Body of pancreas (tissue), 4 donors: ENCODE measurements at regions not wholly inside any gene's neighbourhood (a gene's known extent, or its start where the extent isn't known, plus 50 kb on each side); places are given as distances from the start of the nearest gene placed in this dataset.

ENCODE experiments used
- ATAC-seq: fragments of 150-250 bp; one replicate; pipeline ENCODE4 v1.9.1; 2016
- DNase-seq, 4 donors: peaks; one replicate each; pipeline ENCODE4 v3.0.0-alpha.2; 2019
- H3K27ac ChIP-seq, 4 donors: fragments of 200-600 bp; sonication (generic); 1 replicate in 3 of 4; 2 replicates in 1 of 4; pipeline versions ENCODE4 v1.5.1 to v1.6.1; 2016 to 2019; ENCODE audit warnings: mild to moderate bottlenecking in 1 of 4, mixed read lengths in 1 of 4, moderate library complexity in 1 of 4
- H3K27me3 ChIP-seq, 2 donors: fragments of 200-600 bp; sonication (generic); one replicate each; pipeline ENCODE4 v1.6.0; 2016; ENCODE audit warnings: mild to moderate bottlenecking in 1 of 2
- H3K36me3 ChIP-seq, 2 donors: fragments of 200-600 bp; sonication (generic); replicated peaks in 1 of 2; 2 replicates each; pipeline ENCODE4 v1.5.1; 2016; ENCODE audit warnings: low read depth in 2 of 2; ENCODE audit not compliant: insufficient read depth in 1 of 2
- H3K4me1 ChIP-seq: fragments of 200-600 bp; sonication (generic); one replicate; pipeline ENCODE4 v1.6.0; 2016
- H3K4me3 ChIP-seq, 2 donors: fragments of 200-600 bp; sonication (generic); 1 replicate in 1 of 2; 2 replicates in 1 of 2; pipeline ENCODE4 v1.5.1; 2016 to 2019
- H3K9me3 ChIP-seq, 3 donors: fragments of 200-600 bp; sonication (generic); 1 replicate in 2 of 3; 2 replicates in 1 of 3; pipeline ENCODE4 v1.5.1; 2016
- POLR2A ChIP-seq, 3 donors: fragments of 450-650 bp; IDR thresholded peaks; one replicate each; pipeline ENCODE4 v1.6.1; 2016; ENCODE audit warnings: antibody characterized with exemption in 3 of 3, mild to moderate bottlenecking in 2 of 3
- WGBS, 2 donors: methylation state at CpG; one replicate each; pipeline ENCODE4 v1.1.5; 2017; 5-methylcytosine and 5-hydroxymethylcytosine counted together
- intact Hi-C: fragments of 100-400 bp; cut with DNase I; formaldehyde crosslinking; loops from one replicate; pipeline ENCODE4 v1.15.1; 2023
- TF ChIP-seq, protein P1 (sequence below), 7 experiments: fragments of 450-650 bp in 4 of 7; fragments of 200-600 bp in 3 of 7; sonication (generic) in 3 of 7; IDR thresholded peaks; one replicate each; pipeline ENCODE4 v1.5.1; 2016 to 2019; ENCODE audit warnings: antibody characterized with exemption in 7 of 7

DNA sequence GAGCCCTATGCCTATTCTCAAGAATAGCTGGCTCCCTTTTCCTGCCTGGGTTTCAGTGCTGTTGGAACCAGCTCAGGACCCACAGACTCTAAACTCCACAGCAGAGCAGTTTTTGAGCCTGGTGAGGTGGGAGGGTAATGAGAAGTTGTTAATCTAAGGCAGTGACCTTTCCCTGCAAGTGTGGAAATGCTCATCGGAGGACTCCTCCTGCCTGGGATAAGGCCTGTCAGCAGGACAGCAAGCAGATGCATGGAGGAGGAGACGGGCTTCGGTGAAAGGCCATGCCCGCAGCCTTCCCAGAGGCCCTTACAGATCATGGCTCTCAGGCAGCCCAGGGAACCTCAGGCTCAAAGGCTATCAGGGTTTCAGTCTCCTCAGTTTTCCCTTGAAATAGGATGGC, 70.0 kb upstream of the SHISA3 start:
- no peak overlapping the region for H3K4me3 ChIP-seq
- no peaks in the 10 kb centered on the region for H3K4me1 ChIP-seq
- no peak for DNase-seq
- H3K27ac ChIP-seq, result no peak overlapping the region
- ATAC-seq, result no peak
- H3K36me3 ChIP-seq, result no peaks in the 10 kb centered on the region
- no peaks in the 10 kb centered on the region for H3K9me3 ChIP-seq
- intact Hi-C loops, result no loop called here
- no peak for TF ChIP-seq POLR2A (IDR thresholded peaks at IDR 0.05)
- TF ChIP-seq, protein P1, sequence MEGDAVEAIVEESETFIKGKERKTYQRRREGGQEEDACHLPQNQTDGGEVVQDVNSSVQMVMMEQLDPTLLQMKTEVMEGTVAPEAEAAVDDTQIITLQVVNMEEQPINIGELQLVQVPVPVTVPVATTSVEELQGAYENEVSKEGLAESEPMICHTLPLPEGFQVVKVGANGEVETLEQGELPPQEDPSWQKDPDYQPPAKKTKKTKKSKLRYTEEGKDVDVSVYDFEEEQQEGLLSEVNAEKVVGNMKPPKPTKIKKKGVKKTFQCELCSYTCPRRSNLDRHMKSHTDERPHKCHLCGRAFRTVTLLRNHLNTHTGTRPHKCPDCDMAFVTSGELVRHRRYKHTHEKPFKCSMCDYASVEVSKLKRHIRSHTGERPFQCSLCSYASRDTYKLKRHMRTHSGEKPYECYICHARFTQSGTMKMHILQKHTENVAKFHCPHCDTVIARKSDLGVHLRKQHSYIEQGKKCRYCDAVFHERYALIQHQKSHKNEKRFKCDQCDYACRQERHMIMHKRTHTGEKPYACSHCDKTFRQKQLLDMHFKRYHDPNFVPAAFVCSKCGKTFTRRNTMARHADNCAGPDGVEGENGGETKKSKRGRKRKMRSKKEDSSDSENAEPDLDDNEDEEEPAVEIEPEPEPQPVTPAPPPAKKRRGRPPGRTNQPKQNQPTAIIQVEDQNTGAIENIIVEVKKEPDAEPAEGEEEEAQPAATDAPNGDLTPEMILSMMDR (IDR thresholded peaks at IDR 0.05), result no peak
- no peaks in the 10 kb centered on the region for H3K27me3 ChIP-seq
- WGBS, 2 donors, result 56 to 72% methylated on average over 3 to 4 of the region's 4 CpGs

DNA sequence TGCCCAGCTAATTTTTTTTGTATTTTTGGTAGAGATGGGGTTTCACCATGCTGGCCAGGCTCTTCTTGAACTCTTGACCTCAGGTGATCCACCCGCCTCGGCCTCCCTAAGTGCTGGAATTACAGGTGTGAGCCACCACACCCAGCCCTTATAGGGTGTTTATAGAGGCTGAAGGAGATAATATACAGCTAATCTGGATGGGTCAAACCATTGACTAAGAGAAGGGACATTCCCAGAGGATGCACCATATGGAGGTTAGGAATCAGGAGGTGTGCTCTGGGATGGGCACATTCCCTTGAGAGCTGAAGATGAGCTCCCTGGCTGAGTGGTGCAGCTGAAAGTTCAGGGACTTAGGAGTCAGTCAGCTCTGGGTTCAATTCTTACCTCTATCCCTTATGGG, 68.3 kb upstream of the SHISA3 start:
- TF ChIP-seq POLR2A (IDR thresholded peaks at IDR 0.05), result no peak
- Histone ChIP-seq H3K27ac (no peak overlapping the region), H3K9me3 (no peaks in the 10 kb centered on the region), H3K4me3 (no peak overlapping the region), H3K36me3 (no peaks in the 10 kb centered on the region), H3K4me1 (no peaks in the 10 kb centered on the region), H3K27me3 (no peaks in the 10 kb centered on the region)
- intact Hi-C loops, result no loop called here
- ATAC-seq (no peak), DNase-seq (no peak)
- WGBS, 2 donors, result 76 to 83% methylated on average over 2 of the region's 2 CpGs

DNA sequence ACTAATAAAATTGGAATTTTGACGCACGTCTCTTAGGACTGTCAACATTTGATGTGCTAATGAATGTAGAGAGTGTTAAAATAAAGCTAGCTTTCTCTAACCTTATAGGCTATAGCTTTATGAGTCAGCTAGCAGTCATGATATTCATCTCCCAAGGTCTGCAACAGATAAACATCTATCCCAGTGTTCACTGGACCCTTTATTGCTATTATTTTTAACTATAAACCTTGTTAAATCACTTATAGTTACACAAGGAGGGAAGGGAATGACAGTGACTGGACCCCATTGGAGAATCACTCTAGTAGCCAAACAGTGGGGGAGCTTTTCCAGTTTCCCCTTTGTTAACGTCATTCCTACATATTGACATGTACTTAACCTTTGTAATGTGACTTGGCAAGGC, 67.9 kb upstream of the SHISA3 start:
- no peak overlapping the region for H3K27ac ChIP-seq
- TF ChIP-seq, protein P1 (IDR thresholded peaks at IDR 0.05), result no peak
- no peaks in the 10 kb centered on the region for H3K36me3 ChIP-seq
- H3K4me1 ChIP-seq, result no peaks in the 10 kb centered on the region
- DNase-seq (no peak), ATAC-seq (no peak)
- intact Hi-C loops, result no loop called here
- no peak overlapping the region for H3K4me3 ChIP-seq
- 27 to 36% methylated on average over 3 of the region's 3 CpGs for WGBS, 2 donors
- no peaks in the 10 kb centered on the region for H3K9me3 ChIP-seq
- no peaks in the 10 kb centered on the region for H3K27me3 ChIP-seq

DNA sequence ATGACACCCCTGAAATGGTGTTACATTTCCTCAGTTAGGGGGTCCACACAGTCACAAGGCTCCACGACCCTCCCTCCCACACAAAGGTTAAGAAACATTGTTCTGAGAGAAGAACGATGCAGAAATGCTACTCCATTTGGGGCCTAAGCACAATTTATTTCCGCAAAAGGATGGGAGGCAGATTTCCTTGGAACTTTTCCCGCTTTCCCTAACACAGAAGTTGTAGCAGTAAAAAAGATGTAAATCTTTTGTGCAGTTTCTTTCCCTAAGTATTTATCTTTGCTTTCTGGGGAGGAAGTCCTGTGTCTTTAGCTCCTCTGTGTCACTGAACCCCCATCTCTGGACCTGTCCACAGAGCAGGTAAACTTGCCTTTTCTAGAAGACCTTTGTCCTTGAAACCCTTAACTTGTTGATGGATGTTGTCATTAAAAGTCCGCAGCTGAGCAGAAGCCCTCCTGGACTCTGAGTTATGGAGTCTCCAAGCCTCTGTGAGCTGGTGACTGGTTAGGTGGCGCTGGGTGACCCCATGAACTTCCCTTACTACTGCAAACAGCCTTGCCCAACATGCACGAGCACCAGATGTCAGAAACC, 67.2 kb upstream of the SHISA3 start:
- Histone ChIP-seq H3K9me3 (no peaks in the 10 kb centered on the region), H3K36me3 (no peaks in the 10 kb centered on the region), H3K4me3 (no peak overlapping the region), H3K4me1 (no peaks in the 10 kb centered on the region), H3K27ac (no peak overlapping the region), H3K27me3 (no peaks in the 10 kb centered on the region)
- ATAC-seq (no peak), DNase-seq (no peak)
- intact Hi-C loops, result no loop called here
- 63 to 76% methylated on average over 7 of the region's 7 CpGs for WGBS, 2 donors
- TF ChIP-seq, protein P1 (IDR thresholded peaks at IDR 0.05), result no peak
- no peak for TF ChIP-seq POLR2A (IDR thresholded peaks at IDR 0.05)

DNA sequence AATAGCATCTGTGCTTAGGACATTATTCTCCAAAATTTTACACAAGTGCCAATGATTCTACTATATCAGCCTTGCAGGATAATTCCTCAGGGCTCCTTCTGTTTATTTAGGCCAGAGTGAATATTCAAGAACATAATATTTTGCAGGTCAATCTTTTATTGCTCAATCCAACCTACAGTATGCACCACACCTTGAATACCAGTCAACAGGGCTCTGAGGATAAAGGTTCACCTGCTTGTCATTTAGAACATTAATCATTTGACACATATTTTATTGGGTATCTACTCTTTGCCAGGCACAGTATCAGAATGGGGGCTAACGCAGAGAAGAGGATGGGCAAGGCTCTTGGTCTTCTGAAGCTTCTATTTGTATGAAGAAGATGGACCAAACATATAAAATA, 66.2 kb upstream of the SHISA3 start:
- DNase-seq (no peak), ATAC-seq (no peak)
- Histone ChIP-seq H3K4me1 (no peaks in the 10 kb centered on the region), H3K27me3 (no peaks in the 10 kb centered on the region), H3K4me3 (no peak overlapping the region), H3K27ac (no peak overlapping the region), H3K36me3 (no peaks in the 10 kb centered on the region), H3K9me3 (no peaks in the 10 kb centered on the region)
- WGBS, 2 donors, result 68 to 75% methylated on average over 1 of the region's 1 CpG
- intact Hi-C loops, result no loop called here
- TF ChIP-seq POLR2A (IDR thresholded peaks at IDR 0.05), result no peak
- TF ChIP-seq, protein P1 (IDR thresholded peaks at IDR 0.05), result no peak
